Mononuclear cell (primary cell): ENCODE measurements at regions not wholly inside any gene's neighbourhood (a gene's known extent, or its start where the extent isn't known, plus 50 kb on each side); places are given as distances from the start of the nearest gene placed in this dataset.

ENCODE experiments used
- H3K27me3 ChIP-seq: 2 replicates; pipeline ENCODE4 v1.6.0; 2011; ENCODE audit warnings: low read length, control low read depth; ENCODE audit not compliant: insufficient read depth
- H3K4me1 ChIP-seq: 2 replicates; pipeline ENCODE4 v1.5.1; 2011; ENCODE audit warnings: mild to moderate bottlenecking, low read length, control low read depth; ENCODE audit not compliant: insufficient read depth
- H3K4me3 ChIP-seq: 2 replicates; pipeline ENCODE4 v1.5.1; 2011; ENCODE audit warnings: mild to moderate bottlenecking, low read length, moderate library complexity
- H3K9me3 ChIP-seq: 2 replicates; pipeline ENCODE4 v1.5.1; 2011; ENCODE audit warnings: low read depth, mild to moderate bottlenecking, control low read depth, low read length

DNA sequence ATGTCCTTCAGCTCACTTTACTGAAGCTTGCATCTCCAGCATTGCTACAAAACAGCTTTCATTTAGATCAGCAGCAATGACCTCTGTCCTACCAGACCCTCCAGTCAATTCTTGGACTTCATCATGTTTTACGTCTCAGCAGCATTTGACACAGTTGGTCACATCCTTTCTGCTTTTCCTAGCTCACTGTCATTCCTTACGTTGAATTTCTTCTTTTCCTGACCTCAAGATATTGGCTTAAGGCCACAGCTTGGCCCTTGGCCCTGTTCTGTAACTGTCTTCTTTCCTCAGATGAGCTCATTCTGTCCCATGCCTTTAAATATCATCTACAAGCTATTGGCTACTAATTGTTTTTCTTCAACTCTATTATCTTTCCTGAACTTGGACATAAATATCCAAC is 576.2 kb upstream of the KCNMB2 start:
- no peak overlapping the region for H3K4me3 ChIP-seq
- H3K27me3 ChIP-seq: no peaks in the 10 kb centered on the region
- no peaks in the 10 kb centered on the region for H3K9me3 ChIP-seq
- H3K4me1 ChIP-seq: no peaks in the 10 kb centered on the region

DNA sequence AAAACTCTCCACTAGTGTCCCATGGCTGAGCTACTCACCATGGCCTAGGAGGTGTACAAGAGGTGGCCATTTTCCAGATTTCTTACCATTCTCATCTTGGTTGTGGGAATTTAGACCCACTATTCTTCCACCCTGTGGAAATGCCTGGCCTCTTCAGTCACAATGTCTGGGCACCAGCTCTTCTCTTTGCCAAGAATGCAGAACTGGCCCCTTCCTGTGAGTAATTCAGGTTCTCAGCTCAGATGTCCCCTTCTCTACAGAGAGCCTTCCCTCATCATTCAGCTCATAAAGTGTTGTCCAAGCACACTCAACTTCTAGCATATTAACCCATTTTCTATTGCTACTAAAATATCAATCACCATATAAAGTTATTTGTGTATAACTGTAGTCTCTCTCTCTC is 575.5 kb upstream of the KCNMB2 start:
- Histone ChIP-seq H3K27me3 (no peaks in the 10 kb centered on the region), H3K4me1 (no peaks in the 10 kb centered on the region), H3K4me3 (no peak overlapping the region), H3K9me3 (no peaks in the 10 kb centered on the region)

DNA sequence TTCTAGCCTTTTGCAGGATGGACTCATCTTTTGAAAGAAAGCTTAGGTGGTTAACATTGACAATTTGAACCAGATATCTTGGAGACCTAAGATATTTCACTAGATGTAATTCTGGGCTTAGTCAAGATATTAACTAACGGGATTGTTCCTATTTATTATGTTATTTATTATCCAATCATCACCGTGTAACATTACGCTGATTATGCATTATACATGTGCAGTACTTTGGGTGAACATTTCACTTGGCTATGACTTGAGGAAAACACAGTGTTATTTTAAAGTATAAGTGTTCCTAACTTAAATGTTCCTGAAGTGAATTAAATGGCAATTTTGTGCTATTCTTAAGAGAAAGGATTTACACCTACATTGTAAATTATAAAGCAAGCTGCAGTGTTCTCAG is 574.5 kb upstream of the KCNMB2 start:
- Histone ChIP-seq H3K4me3 (no peak overlapping the region), H3K4me1 (no peaks in the 10 kb centered on the region), H3K9me3 (no peaks in the 10 kb centered on the region), H3K27me3 (no peaks in the 10 kb centered on the region)

DNA sequence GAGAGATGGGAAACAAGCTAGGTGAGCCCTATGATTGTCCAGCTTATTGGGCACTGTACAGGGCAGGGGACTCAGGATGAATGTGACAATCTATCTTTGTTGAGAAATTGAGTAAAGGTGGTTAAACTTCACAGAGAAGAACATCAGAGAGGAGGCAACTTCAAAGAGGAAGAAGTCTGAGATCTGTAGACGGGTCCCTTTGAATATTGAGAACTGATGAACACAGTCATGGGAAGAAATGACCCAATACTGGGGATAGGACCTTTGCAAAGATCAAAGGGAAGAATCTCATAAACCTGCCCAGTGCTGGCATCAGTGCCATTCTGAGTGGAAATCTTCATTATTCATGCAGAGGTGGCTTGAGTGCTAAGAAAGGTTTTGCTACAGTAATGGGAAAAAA is 569.7 kb upstream of the KCNMB2 start:
- Histone ChIP-seq H3K4me3 (no peak overlapping the region), H3K4me1 (no peaks in the 10 kb centered on the region), H3K9me3 (no peaks in the 10 kb centered on the region), H3K27me3 (no peaks in the 10 kb centered on the region)

DNA sequence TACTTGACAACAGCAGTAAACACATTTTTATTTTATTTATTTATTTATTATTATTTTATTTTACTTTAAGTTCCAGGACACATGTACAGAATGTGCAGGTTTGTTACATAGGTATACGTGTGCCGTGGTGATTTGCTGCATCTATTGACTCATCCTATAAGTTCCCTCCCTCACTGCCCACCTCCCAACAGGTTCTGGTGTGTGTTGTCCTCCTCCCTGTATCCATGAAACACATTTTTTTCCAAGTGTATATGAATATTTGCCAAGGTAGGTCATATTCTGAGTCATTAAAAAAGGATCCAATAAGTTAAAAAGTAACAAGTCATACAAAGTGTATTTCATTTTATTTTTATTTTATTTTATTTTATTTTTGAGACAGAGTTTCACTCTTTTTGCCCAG is 567.3 kb upstream of the KCNMB2 start:
- Histone ChIP-seq H3K9me3 (no peaks in the 10 kb centered on the region), H3K4me1 (no peaks in the 10 kb centered on the region), H3K27me3 (no peaks in the 10 kb centered on the region), H3K4me3 (no peak overlapping the region)

DNA sequence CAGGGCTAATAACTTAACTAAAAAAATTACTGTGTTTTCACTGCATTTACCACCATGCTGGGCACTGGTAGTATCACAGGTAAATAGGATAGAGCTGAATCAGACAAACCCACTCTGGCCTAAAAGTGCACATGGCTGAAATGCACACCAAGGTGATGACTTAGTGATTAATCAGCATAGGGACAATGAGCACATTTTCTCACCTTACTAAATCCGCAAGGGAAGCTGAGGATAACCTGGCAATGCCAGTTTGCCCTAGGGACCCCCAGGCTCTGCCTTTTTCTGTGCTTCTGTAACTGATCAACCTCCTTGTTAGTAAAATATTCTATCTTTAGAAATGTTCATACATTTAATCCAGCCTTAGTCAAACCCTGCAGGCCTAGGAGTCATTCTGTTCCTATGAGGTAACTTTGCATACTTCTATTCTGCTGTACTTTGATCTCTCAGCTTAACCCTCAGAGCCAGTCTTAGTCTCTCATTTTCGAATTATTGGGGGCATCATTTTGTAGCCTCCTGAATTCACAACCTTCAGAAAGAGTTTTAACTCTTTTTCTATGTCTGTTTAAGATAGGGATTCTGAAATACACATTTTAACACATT is 562.9 kb upstream of the KCNMB2 start:
- Histone ChIP-seq H3K27me3 (no peaks in the 10 kb centered on the region), H3K9me3 (no peaks in the 10 kb centered on the region), H3K4me3 (no peak overlapping the region), H3K4me1 (no peaks in the 10 kb centered on the region)

DNA sequence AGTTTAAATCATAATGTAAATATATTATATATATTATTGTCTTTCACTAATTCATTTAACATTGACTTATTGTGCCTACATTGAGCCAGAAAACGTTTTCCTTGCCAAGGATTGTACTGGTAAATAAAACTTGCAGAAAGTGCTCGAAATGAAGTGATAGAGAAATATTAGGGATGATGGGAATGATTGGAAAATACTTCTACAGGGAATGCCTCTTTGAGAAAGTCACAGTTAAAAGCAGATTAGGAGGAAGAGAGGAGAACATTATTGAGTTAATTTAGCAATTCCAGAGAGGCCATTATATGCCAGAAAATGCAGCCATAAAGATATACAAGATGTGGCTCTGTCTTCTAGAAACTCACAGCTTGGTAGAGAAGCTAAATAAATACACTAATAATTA is 560.0 kb upstream of the KCNMB2 start:
- Histone ChIP-seq H3K27me3 (no peaks in the 10 kb centered on the region), H3K9me3 (no peaks in the 10 kb centered on the region), H3K4me1 (no peaks in the 10 kb centered on the region), H3K4me3 (no peak overlapping the region)

DNA sequence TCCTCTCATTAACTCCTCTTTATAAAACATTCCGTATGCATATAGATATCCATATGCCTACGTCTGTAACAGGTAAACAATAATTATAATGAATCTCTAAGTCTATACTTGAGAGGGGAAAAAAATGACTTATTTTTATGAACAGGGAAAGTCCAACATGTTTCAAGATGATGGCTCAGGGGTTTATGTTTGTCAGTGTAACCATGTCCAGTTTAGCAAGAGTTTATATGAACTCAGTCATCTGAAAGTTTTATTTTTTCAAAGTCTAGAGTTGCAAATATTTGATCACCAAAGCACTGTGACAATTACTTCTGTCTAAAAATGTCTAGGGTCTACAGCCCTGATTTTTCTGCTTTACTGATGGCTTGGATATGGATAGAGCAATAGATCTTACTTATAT is 559.4 kb upstream of the KCNMB2 start:
- H3K27me3 ChIP-seq: no peaks in the 10 kb centered on the region
- H3K9me3 ChIP-seq: no peaks in the 10 kb centered on the region

DNA sequence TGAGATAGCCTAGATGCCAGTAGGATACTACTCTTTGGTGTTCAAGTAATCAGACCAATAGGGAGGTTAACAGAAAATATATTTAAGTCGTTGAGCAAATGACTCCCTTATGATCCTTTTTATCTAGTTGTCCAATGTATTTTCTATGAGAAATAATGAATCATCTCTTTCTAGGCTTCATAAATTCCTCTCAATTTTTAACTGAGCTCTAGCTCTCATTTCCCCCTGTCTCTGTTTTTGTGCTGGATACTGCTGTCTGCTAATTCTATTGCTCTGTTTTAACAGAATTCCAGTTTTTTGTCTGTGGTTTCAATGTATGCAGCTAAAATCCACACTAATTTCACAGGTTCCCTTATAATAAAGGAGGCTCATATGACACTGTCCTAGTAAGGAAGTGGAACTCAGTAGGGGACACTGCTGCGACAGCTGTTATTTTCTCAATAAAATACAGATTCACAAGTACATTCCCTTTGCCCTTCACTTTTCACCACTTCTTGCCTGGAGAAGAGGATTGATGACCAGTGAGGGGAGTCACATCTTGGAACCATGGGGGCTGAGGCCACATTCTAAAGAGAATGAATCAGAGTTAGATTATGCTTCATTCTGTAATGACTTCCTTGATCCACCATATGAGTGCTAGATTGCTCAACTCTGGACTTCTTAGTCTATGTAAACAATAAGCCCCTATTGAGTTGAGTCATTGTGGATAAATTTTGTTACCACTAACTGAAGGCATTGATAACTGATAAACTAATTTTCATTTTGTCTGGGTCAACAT is 558.7 kb upstream of the KCNMB2 start:
- no peaks in the 10 kb centered on the region for H3K27me3 ChIP-seq
- H3K4me1 ChIP-seq: no peaks in the 10 kb centered on the region
- no peaks in the 10 kb centered on the region for H3K9me3 ChIP-seq
- H3K4me3 ChIP-seq: no peak overlapping the region

More for the DNA sequence above, 559.4 kb upstream of the KCNMB2 start:
- no peak overlapping the region for H3K4me3 ChIP-seq
- H3K4me1 ChIP-seq: no peaks in the 10 kb centered on the region

DNA sequence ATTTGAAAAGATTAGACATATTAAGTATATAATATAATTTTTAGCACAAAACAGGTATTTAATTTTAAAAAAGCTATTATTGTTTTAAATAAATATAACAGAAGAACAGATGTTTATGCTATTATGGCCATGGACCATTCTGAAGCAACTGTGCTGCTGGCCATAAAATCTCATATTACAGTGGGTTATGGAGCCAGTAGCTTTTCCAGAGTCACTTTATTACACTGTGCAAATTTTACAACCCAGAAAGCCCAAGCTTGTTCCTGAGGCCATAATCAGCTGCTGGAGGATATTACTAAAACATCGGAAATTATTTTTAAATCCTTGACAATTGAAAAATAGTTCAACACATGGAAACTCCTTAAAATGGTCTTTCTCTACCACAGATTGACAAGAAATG is 557.3 kb upstream of the KCNMB2 start:
- Histone ChIP-seq H3K4me1 (no peaks in the 10 kb centered on the region), H3K27me3 (no peaks in the 10 kb centered on the region), H3K4me3 (no peak overlapping the region), H3K9me3 (no peaks in the 10 kb centered on the region)

DNA sequence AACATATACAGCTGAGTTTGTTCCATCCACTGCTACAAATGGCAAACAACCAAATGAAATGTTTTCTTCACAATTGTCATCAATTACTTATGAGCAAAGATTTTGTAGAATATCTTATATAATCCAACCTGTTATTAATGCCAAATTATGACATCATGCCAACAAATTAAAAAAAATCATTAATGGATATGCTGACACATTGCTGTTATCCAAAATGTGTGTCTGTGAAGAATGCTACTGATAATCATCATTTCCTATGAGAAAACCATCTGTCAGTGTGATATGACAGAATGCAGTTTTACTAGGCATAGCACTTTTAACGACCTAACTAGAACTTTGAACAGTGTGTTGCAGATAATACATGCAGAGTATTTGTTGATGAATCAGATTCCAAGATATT is 556.5 kb upstream of the KCNMB2 start:
- Histone ChIP-seq H3K27me3 (no peaks in the 10 kb centered on the region), H3K4me3 (no peak overlapping the region), H3K4me1 (no peaks in the 10 kb centered on the region), H3K9me3 (no peaks in the 10 kb centered on the region)

DNA sequence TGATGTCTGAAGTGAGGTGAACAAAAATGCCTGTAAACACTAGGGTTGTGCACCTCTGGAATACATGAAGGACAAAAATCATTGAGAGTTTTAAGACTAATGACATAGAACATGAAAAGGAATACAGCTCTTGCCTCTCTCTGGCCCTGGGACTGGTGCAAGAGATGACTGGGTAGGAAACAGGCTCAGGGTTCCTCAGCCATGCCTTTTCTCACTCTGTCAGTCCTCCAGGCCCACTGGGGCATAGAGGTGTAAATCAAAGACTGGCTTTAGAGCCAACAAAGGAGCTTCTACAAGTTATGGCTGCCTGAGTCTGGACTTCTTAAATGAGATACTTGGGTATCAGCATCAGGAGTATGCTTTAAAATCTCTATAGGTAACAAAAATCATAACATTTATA is 554.7 kb upstream of the KCNMB2 start:
- no peaks in the 10 kb centered on the region for H3K27me3 ChIP-seq
- H3K4me3 ChIP-seq: no peak overlapping the region
- no peaks in the 10 kb centered on the region for H3K9me3 ChIP-seq
- H3K4me1 ChIP-seq: no peaks in the 10 kb centered on the region

DNA sequence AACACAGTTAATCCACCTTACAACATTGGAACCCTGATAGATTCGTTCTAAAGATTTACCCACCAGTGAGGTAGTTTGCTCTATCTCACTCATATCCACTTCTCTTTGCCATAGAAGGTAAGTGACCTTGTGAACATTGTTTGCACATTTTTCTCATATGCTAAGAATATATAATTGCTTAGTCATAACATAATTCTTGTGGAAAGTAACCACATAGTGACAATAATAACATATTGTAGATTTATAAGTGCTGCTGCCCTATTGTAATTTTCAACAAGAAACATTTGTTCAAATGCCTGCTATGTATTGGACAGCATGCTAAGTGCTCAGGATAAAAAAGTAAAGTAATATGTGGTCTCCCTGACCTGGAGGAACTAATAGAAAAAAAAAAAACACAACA is 554.2 kb upstream of the KCNMB2 start:
- Histone ChIP-seq H3K4me3 (no peak overlapping the region), H3K9me3 (no peaks in the 10 kb centered on the region), H3K27me3 (no peaks in the 10 kb centered on the region), H3K4me1 (no peaks in the 10 kb centered on the region)

DNA sequence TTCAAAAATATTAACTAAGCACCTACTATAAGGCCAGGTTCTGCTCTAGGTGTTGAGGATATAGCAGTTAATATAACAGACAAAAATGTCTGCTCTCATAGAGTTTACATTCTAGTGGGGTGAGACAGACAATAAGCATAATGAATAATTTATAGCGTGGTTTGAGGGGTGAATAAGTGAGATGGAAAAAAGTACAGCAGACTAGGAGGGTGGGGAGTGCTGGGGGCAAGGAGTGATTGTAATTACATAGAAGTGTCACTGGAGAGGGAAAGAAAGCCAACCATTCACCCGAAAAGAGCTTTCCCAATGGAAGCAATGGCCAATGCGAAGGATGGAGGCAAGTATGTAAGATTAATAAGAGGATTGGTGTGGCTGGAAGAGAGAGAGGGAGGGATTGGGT is 552.9 kb upstream of the KCNMB2 start:
- Histone ChIP-seq H3K9me3 (no peaks in the 10 kb centered on the region), H3K4me3 (no peak overlapping the region), H3K4me1 (no peaks in the 10 kb centered on the region), H3K27me3 (no peaks in the 10 kb centered on the region)

DNA sequence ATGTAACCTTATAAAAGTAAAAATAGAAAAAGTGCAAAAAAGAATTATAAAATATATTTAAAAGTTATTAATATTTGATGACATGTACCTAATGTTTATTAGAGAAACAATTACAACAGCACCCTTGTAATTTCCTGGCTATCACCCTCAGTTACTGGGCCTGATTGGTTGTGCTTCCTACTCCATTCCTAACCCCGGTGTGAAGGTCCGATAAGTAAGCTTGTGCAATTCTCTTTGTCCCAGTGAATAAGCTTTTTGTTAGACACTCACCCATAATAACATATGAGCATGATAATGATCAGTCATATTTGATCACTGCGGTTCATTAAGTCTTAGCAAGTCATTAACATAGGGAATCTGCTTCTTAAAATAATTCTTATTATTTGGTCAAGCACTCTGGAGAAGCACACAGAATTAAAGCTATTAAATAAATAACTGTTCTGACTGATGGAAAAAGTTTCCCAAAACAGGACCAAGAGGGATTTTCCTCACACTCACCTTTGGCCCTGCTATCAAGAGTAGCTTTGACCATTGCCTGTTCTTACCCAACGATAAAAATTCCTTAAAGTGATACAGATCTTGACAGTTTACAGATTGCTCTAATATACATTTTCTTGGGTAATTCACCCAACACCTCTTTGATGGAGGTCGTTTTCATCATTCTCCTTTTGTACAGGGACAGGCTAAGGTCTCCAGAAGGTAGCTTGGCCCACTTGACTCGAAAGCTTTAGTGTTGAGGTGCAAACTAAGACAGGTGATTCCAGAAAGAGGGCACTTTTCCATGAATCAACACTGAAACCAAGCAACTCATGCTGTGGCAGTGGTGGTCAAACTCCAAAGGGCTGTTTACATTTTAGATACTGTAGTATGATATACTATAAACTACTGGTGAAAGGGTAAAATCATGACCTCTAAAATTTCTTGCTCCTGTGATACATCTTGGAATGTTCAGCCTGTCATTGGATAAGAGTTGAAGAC is 543.0 kb upstream of the KCNMB2 start:
- Histone ChIP-seq H3K9me3 (no peaks in the 10 kb centered on the region), H3K27me3 (no peaks in the 10 kb centered on the region), H3K4me3 (no peak overlapping the region), H3K4me1 (no peaks in the 10 kb centered on the region)
